HCT116 (cell line): ENCODE measurements at regions not wholly inside any gene's neighbourhood (a gene's known extent, or its start where the extent isn't known, plus 50 kb on each side); places are given as distances from the start of the nearest gene placed in this dataset.

ENCODE experiments used
- ATAC-seq: fragments of 200-7000 bp; cut with Tn5 transposase; 2 replicates; pipeline ENCODE4 v1.9.1; 2020; ENCODE audit warnings: mild to moderate bottlenecking, moderate library complexity
- BruUV-seq: library from RNA; stranded (reverse); fragments of 400-500 nt; replicated peaks from 2 replicates; lab custom pipeline; 2021; lab: Mats Ljungman, UMichigan
- CTCF ChIA-PET: fragments of 300-600 bp; sonication (Branson Sonifier 250); formaldehyde crosslinking; loops from one replicate; lab custom pipeline; 2021; ENCODE audit warnings: antibody characterized with exemption; lab: Charles Lee
- POLR2A ChIA-PET: fragments of 300-600, 350-600 bp; sonication (Branson Sonifier 250); formaldehyde crosslinking; loops from one replicate; lab custom pipeline; 2021; ENCODE audit warnings: antibody characterized with exemption; lab: Charles Lee
- RAD21 ChIA-PET, 2 experiments: fragments of 300-600 bp; sonication (Branson Sonifier 250); formaldehyde crosslinking; loops; one replicate each; lab custom pipeline; 2023; ENCODE audit warnings: low total read pairs in 2 of 2; ENCODE audit not compliant: uncharacterized antibody in 2 of 2, unreplicated experiment in 2 of 2, low non-redundant PET in 1 of 2; lab: Charles Lee
- DNase-seq: peaks from one replicate; pipeline ENCODE4 v3.0.0-alpha.2; 2010; ENCODE audit warnings: low read depth, low spot score
- H2AFZ ChIP-seq: fragments of 200-600 bp; shearing (Covaris generic), sonication (generic); 2 replicates; pipeline ENCODE4 v1.6.1; 2017; ENCODE audit warnings: low read depth, mixed run types, mixed read lengths, antibody characterized with exemption, low read length; ENCODE audit not compliant: poor library complexity, severe bottlenecking
- H3K27ac ChIP-seq: 2 replicates; pipeline ENCODE4 v1.5.1; 2012; ENCODE audit warnings: low read depth, low read length
- H3K27me3 ChIP-seq: fragments of 200-600 bp; sonication (generic); 2 replicates; pipeline ENCODE4 v1.6.1; 2016; ENCODE audit warnings: mixed run types, low read length, mixed read lengths; ENCODE audit not compliant: insufficient read depth
- H3K36me3 ChIP-seq, 2 experiments: fragments of 200-500 bp in 1 of 2; fragments of 200-600 bp in 1 of 2; sonication (Bioruptor generic) in 1 of 2; sonication (generic) in 1 of 2; 2 replicates each; pipeline versions ENCODE4 v1.5.1 to v1.6.1; 2014 to 2016; ENCODE audit warnings: low read length in 2 of 2, inconsistent platforms in 1 of 2, mixed read lengths in 1 of 2, mixed run types in 1 of 2; ENCODE audit not compliant: insufficient read depth in 2 of 2, control insufficient read depth in 1 of 2
- H3K4me1 ChIP-seq, 2 experiments: fragments of 200-600 bp in 1 of 2; sonication (generic) in 1 of 2; 2 replicates each; pipeline versions ENCODE4 v1.5.1 to v1.6.1; 2012 to 2017; ENCODE audit warnings: low read length in 2 of 2, inconsistent platforms in 1 of 2, mild to moderate bottlenecking in 1 of 2, mixed read lengths in 1 of 2, mixed run types in 1 of 2, moderate library complexity in 1 of 2; ENCODE audit not compliant: insufficient read depth in 2 of 2, control insufficient read depth in 1 of 2
- H3K4me2 ChIP-seq: fragments of 200-600 bp; sonication (generic); 2 replicates; pipeline ENCODE4 v1.6.1; 2017; ENCODE audit warnings: mixed run types, low read length, mixed read lengths
- H3K4me3 ChIP-seq, 2 experiments: fragments of 200-600 bp in 1 of 2; sonication (generic) in 1 of 2; replicated peaks in 1 of 2; 2 replicates each; pipeline ENCODE4 v1.5.1; 2011 to 2016; ENCODE audit warnings: low read length in 2 of 2, control low read depth in 1 of 2, low read depth in 1 of 2, mild to moderate bottlenecking in 1 of 2, mixed read lengths in 1 of 2, mixed run types in 1 of 2
- H3K79me2 ChIP-seq: fragments of 200-600 bp; sonication (generic); 2 replicates; pipeline ENCODE4 v1.6.1; 2017; ENCODE audit warnings: mild to moderate bottlenecking, mixed run types, low read length, moderate library complexity, mixed read lengths; ENCODE audit not compliant: insufficient read depth
- H3K9ac ChIP-seq: fragments of 200-600 bp; sonication (generic); 2 replicates; pipeline ENCODE4 v1.6.1; 2016; ENCODE audit warnings: low read length, mixed read lengths
- H3K9me2 ChIP-seq: fragments of 200-600 bp; sonication (generic), shearing (Covaris generic); 2 replicates; pipeline ENCODE4 v1.6.1; 2017; ENCODE audit warnings: mixed run types, mild to moderate bottlenecking, moderate library complexity; ENCODE audit not compliant: insufficient read depth
- H3K9me3 ChIP-seq, 2 experiments: fragments of 200-500 bp in 1 of 2; fragments of 200-600 bp in 1 of 2; sonication (Bioruptor generic) in 1 of 2; sonication (generic) in 1 of 2; 2 replicates each; pipeline ENCODE4 v1.6.1; 2014 to 2017; ENCODE audit warnings: low read length in 2 of 2, mixed read lengths in 2 of 2, inconsistent platforms in 1 of 2, low read depth in 1 of 2, mild to moderate bottlenecking in 1 of 2, mixed run types in 1 of 2, moderate library complexity in 1 of 2; ENCODE audit not compliant: control insufficient read depth in 1 of 2, insufficient read depth in 1 of 2
- H4K20me1 ChIP-seq: fragments of 200-600 bp; sonication (generic), shearing (Covaris generic); 2 replicates; pipeline ENCODE4 v1.6.1; 2017; ENCODE audit warnings: mixed run types, mild to moderate bottlenecking, moderate library complexity; ENCODE audit not compliant: insufficient read depth
- CBX3 ChIP-seq: IDR thresholded peaks from 2 replicates; pipeline ENCODE4 v1.6.1; 2012; ENCODE audit warnings: low read depth
- CEBPB ChIP-seq: IDR thresholded peaks from 2 replicates; pipeline ENCODE4 v1.6.1; 2012; ENCODE audit warnings: low read depth
- EGR1 ChIP-seq: IDR thresholded peaks from 2 replicates; pipeline ENCODE4 v1.6.1; 2012; ENCODE audit warnings: low read depth
- ELF1 ChIP-seq: IDR thresholded peaks from 2 replicates; pipeline ENCODE4 v1.6.1; 2012; ENCODE audit warnings: low read depth, borderline replicate concordance
- EZH2 ChIP-seq: fragments of 200-600 bp; sonication (generic); IDR thresholded peaks from 2 replicates; pipeline ENCODE4 v1.6.1; 2017; ENCODE audit warnings: antibody characterized with exemption, mixed run types
- EZH2phosphoT487 ChIP-seq: fragments of 200-600 bp; IDR thresholded peaks from 2 replicates; pipeline ENCODE4 v1.6.1; 2018; ENCODE audit warnings: antibody characterized with exemption, borderline replicate concordance
- FOSL1 ChIP-seq: IDR thresholded peaks from 2 replicates; pipeline ENCODE4 v1.6.1; 2012; ENCODE audit warnings: low read depth
- JUND ChIP-seq: IDR thresholded peaks from 2 replicates; pipeline ENCODE4 v1.6.1; 2012
- POLR2AphosphoS5 ChIP-seq: IDR thresholded peaks from 2 replicates; pipeline ENCODE4 v1.6.1; 2011; ENCODE audit warnings: mild to moderate bottlenecking, low read depth, low read length, moderate library complexity
- RAD21 ChIP-seq: IDR thresholded peaks from 2 replicates; pipeline ENCODE4 v1.6.1; 2012; ENCODE audit warnings: low read depth, mild to moderate bottlenecking
- REST ChIP-seq: IDR thresholded peaks from 2 replicates; pipeline ENCODE4 v1.6.1; 2012; ENCODE audit warnings: low read depth
- SIN3A ChIP-seq: IDR thresholded peaks from 2 replicates; pipeline ENCODE4 v1.6.1; 2012; ENCODE audit warnings: low read depth
- SP1 ChIP-seq: IDR thresholded peaks from 2 replicates; pipeline ENCODE4 v1.6.1; 2012; ENCODE audit warnings: low read depth
- TCF7L2 ChIP-seq: IDR thresholded peaks from 2 replicates; pipeline ENCODE4 v1.7.0; 2011; ENCODE audit warnings: borderline replicate concordance, inconsistent platforms; ENCODE audit not compliant: insufficient read depth, insufficient read length; ENCODE audit errors: extremely low read depth
- YY1 ChIP-seq: IDR thresholded peaks from 2 replicates; pipeline ENCODE4 v1.6.1; 2011; ENCODE audit warnings: low read length, low read depth, moderate library complexity, mild to moderate bottlenecking; ENCODE audit not compliant: insufficient replicate concordance; ENCODE audit errors: extremely low read depth
- ZFX ChIP-seq: fragments of 450-650 bp; IDR thresholded peaks from 2 replicates; pipeline ENCODE4 v1.6.1; 2017
- ZNF274 ChIP-seq: fragments of 200-500 bp; sonication (Bioruptor generic); IDR thresholded peaks from 2 replicates; pipeline ENCODE4 v1.6.1; 2014; ENCODE audit warnings: mild to moderate bottlenecking, low read depth, low read length, inconsistent platforms
- intact Hi-C: fragments of 100-400 bp; cut with micrococcal nuclease; formaldehyde crosslinking; loops from 2 replicates; pipeline ENCODE4 v1.10.0; 2022
- TF ChIP-seq, protein P1 (sequence below): IDR thresholded peaks from 2 replicates; pipeline ENCODE4 v1.6.1; 2012
- TF ChIP-seq, protein P2 (sequence below): IDR thresholded peaks from 2 replicates; pipeline ENCODE4 v1.6.1; 2012

DNA sequence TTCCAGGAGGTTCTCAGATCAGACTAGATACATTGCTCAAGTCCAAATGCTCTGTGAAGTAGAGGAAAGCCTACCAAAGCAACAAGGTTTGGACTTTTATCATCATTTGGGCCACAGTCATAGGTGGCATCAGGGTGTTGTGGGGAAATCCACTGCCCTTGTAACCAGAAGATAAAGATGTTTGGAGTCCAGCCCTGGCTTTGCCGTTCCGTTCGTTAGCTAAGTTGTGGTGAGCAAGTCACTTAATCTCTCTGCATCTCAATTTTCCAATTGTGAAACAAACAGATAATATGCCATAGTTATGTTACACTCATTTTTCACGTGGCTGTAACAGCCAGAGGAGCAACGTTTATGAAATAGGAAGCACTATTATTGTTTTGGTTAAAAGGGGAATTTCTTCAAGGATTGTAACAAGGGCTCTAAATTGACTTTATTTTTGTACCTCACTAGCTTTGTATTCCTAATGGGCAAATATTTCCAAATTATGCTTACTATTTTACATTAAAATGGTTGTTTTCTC is 125.6 kb downstream of the CD47 start:
- intact Hi-C loops, result no loop called here
- RAD21 ChIA-PET, result no interaction called here
- no peaks in the 10 kb centered on the region for H3K79me2 ChIP-seq
- POLR2A ChIA-PET, result no interaction called here
- CTCF ChIA-PET, result no interaction called here
- TF ChIP-seq, protein P1, sequence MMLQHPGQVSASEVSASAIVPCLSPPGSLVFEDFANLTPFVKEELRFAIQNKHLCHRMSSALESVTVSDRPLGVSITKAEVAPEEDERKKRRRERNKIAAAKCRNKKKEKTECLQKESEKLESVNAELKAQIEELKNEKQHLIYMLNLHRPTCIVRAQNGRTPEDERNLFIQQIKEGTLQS, result no peak
- TF ChIP-seq YY1 (no peak), POLR2AphosphoS5 (no peak), ZFX (no peak), ELF1 (no peak)
- H3K9me2 ChIP-seq, result no peaks in the 10 kb centered on the region
- no peak overlapping the region for H3K9ac ChIP-seq
- H3K9me3 ChIP-seq, result no peaks in the 10 kb centered on the region
- no peak for ATAC-seq
- H2AFZ ChIP-seq, result no peak overlapping the region
- H3K4me3 ChIP-seq, result no peak overlapping the region
- no peaks in the 10 kb centered on the region for H4K20me1 ChIP-seq
- no TSS peak for BruUV-seq
- H3K27me3 ChIP-seq, result no peaks in the 10 kb centered on the region
- no peaks in the 10 kb centered on the region for H3K4me1 ChIP-seq
- H3K36me3 ChIP-seq, result no peaks in the 10 kb centered on the region
- DNase-seq, result no peak
- no peak overlapping the region for H3K4me2 ChIP-seq
- H3K27ac ChIP-seq, result no peak overlapping the region

- Histone ChIP-seq H3K4me3 (no peak overlapping the region), H4K20me1 (no peaks in the 10 kb centered on the region), H3K27me3 (no peaks in the 10 kb centered on the region), H3K36me3 (no peaks in the 10 kb centered on the region), H3K9me2 (no peaks in the 10 kb centered on the region), H3K9me3 (no peaks in the 10 kb centered on the region), H3K4me2 (no peak overlapping the region), H3K9ac (no peak overlapping the region), H2AFZ (no peak overlapping the region), H3K27ac (no peak overlapping the region), H3K4me1 (no peaks in the 10 kb centered on the region), H3K79me2 (no peaks in the 10 kb centered on the region)
- CTCF ChIA-PET, result no interaction called here
- POLR2A ChIA-PET, result no interaction called here
- RAD21 ChIA-PET, result no interaction called here
- no TSS peak for BruUV-seq
- ATAC-seq (no peak), DNase-seq (no peak)
- intact Hi-C loops, result no loop called here
- TF ChIP-seq RAD21 (no peak), EGR1 (no peak), CBX3 (no peak), JUND (no peak), YY1 (no peak), TCF7L2 (no peak), ZFX (no peak), FOSL1 (no peak), ELF1 (no peak), ZNF274 (no peak), EZH2phosphoT487 (no peak), SP1 (no peak), SIN3A (no peak), REST (no peak), CEBPB (no peak), EZH2 (no peak)
- TF ChIP-seq, protein P1, result no peak
- TF ChIP-seq, protein P2, sequence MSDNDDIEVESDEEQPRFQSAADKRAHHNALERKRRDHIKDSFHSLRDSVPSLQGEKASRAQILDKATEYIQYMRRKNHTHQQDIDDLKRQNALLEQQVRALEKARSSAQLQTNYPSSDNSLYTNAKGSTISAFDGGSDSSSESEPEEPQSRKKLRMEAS, result no peak
Measured at GRCh38 chr3:107963581-107963980, 127.2 kb downstream of the CD47 start.
